ENCODE measurements at regions not wholly inside any gene's neighbourhood (a gene's known extent, or its start where the extent isn't known, plus 50 kb on each side); places are given as distances from the start of the nearest gene placed in this dataset.

DNA sequence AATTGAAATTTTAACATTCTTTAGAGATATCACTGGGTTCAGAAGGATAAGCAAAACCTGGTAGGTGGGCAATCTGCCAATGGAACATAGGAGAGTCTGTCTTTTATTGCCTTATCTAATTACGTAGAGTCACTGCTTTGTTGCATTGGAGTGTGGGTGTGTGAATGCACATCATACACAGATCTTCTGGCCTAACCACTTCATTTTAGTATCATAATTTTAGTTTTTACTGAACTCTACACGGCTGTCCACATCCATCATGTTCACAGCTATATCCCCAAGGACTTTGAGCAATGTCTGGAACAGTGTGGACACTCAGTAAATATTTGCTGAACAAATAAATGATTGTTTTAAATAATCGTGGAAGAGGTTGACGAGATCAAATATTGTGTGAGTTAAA, 104.6 kb upstream of the AKIRIN2 start:
- POLR2A ChIA-PET: no interaction called here
- ATAC-seq: no peak
- H3K9me3 Mint-ChIP-seq: no peaks in the 10 kb centered on the region

DNA sequence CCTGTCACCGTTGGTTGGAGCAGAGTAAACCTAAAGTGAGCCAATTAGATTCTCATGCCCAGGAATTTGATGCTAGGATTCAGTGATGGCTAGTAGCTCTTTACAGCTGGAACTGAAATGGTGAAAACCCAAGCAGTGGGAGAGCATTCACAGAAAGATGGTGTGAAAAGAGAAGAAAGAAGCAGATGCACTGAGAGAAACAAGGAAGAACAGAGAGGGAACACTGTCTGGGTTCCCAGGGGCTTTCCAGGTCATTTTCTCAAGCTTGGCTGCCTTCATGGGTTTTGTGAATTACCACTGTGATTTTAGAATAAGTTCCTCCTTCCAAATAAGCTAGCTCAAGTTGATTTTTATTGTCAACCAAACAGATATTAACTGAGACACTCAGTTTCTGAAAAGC, 104.1 kb upstream of the AKIRIN2 start:
- H3K4me1 Mint-ChIP-seq: peaks cover 0 to 20% (median 0%) of the 10 kb centered on the region in 4 donors
- no peak overlapping the region for H3K4me3 Mint-ChIP-seq
- no peak for DNase-seq
- no peaks in the 10 kb centered on the region for H3K36me3 Mint-ChIP-seq
- no peak overlapping the region for H3K27ac Mint-ChIP-seq
- H3K9me3 Mint-ChIP-seq: no peaks in the 10 kb centered on the region
- POLR2A ChIA-PET: no interaction called here
- H3K27me3 Mint-ChIP-seq: peaks cover 0 to 13% (median 0%) of the 10 kb centered on the region in 5 donors
- no peak for ATAC-seq

More for the DNA sequence above, 104.6 kb upstream of the AKIRIN2 start:
- peaks cover 0 to 20% (median 0%) of the 10 kb centered on the region in 4 donors for H3K4me1 Mint-ChIP-seq
- no peak for DNase-seq
- no peak overlapping the region for H3K4me3 Mint-ChIP-seq
- H3K27me3 Mint-ChIP-seq: peaks cover 1 to 13% (median 3%) of the 10 kb centered on the region in 5 donors
- H3K36me3 Mint-ChIP-seq: no peaks in the 10 kb centered on the region
- no peak overlapping the region for H3K27ac Mint-ChIP-seq

DNA sequence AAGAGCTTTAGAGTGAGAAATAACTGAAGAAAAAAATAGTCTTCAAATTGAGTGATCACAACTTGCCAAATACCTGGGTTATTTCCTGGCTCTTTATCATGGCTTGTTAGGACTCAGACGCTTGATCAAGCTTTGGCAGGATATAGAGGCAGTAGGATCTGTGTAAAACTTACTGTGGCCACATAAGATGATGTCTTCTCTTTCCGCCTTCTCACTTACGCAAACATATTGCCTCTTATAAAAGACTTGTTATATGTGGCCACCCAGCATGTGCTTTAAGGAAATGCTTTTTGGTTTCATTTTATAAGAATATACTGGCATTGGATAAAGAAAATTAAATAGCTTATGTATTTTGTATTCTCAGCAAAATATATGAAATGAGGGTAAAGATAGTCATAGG, 101.8 kb upstream of the AKIRIN2 start:
- ATAC-seq (no peak), DNase-seq (no peak)
- no peaks in the 10 kb centered on the region for H3K9me3 Mint-ChIP-seq
- POLR2A ChIA-PET: no interaction called here
- no peaks in the 10 kb centered on the region for H3K36me3 Mint-ChIP-seq
- peaks cover 0 to 16% (median 3%) of the 10 kb centered on the region in 5 donors for H3K27me3 Mint-ChIP-seq
- H3K4me1 Mint-ChIP-seq: peaks cover 0 to 27% (median 1%) of the 10 kb centered on the region in 4 donors
- no peak overlapping the region for H3K4me3 Mint-ChIP-seq
- H3K27ac Mint-ChIP-seq: no peak overlapping the region

DNA sequence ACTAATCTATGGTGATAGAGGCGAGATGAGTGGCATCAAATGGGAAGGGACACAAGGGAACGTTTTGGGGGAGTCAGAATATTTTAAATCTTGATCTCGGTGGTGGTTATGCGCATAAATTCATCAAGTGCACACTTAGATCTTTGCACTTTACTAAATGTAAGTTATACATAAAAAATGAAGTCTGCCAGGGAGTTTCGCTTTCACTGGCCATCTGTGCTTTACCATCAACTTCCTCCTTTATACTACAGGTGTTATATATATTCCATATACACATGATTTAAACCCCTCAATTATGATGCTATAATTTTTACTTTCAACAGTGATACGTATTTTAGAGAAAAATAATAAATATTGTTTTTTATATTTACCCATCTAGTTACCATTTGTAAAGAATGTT, 97.6 kb upstream of the AKIRIN2 start:
- ATAC-seq: no peak
- no peak for DNase-seq
- no peaks in the 10 kb centered on the region for H3K9me3 Mint-ChIP-seq
- H3K27ac Mint-ChIP-seq: peak overlapping the region in 1 of 10 donors; percentile 46
- POLR2A ChIA-PET: no interaction called here
- peaks cover 2 to 9% (median 6%) of the 10 kb centered on the region in 5 donors for H3K27me3 Mint-ChIP-seq
- no peaks in the 10 kb centered on the region for H3K36me3 Mint-ChIP-seq
- peaks cover 0 to 25% (median 2%) of the 10 kb centered on the region in 4 donors for H3K4me1 Mint-ChIP-seq
- H3K4me3 Mint-ChIP-seq: peak overlapping the region in 1 of 10 donors; percentile 48

DNA sequence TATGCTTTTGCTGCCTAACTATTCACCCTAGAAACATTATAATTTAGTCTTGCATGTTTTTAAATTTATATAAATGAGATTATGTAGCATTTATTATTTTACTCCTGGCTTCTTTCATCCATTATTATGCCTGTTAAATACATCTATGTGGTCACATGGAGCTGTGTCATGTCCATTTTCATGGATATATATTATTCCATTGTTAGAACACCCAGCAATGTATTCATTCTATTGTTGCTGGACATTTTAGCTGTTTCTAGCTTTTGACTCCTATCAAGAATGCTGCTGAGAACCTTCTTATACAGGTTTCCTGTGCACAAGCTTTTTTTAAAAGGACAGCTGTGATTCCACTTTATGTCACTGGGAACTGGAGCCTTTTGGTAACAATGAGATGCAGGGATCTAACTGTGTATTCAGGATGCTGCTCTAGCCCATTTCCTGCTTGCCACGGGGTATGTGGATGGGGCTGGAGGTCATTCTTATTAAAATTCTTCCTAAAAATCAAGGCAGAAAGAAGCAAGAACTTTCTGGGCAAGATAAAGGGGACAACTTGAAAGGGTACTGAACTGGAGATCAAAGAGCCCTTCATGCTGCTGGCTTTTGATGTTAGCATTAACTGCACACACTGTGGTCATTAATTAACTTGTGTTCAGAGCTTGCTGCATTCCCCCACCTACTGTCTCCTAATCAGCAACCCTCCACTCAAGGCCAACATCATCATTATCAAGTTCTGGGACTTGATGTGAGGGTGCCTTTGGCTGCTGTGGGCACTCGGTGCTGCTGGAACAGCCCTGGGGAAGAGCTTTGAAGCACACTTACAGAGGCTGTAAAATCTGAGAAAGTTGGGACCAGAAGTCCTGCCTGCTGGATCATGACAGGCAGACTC, 96.6 kb upstream of the AKIRIN2 start:
- Mint-ChIP-seq H3K27me3 (peaks cover 2 to 9% (median 4%) of the 10 kb centered on the region in 5 donors), H3K27ac (no peak overlapping the region), H3K36me3 (peaks cover 0 to 2% (median 0%) of the 10 kb centered on the region in 3 donors), H3K4me1 (peaks cover 0 to 25% (median 2%) of the 10 kb centered on the region in 4 donors), H3K4me3 (no peak overlapping the region), H3K9me3 (no peaks in the 10 kb centered on the region)
- POLR2A ChIA-PET: no interaction called here
- ATAC-seq: no peak
- DNase-seq: no peak

DNA sequence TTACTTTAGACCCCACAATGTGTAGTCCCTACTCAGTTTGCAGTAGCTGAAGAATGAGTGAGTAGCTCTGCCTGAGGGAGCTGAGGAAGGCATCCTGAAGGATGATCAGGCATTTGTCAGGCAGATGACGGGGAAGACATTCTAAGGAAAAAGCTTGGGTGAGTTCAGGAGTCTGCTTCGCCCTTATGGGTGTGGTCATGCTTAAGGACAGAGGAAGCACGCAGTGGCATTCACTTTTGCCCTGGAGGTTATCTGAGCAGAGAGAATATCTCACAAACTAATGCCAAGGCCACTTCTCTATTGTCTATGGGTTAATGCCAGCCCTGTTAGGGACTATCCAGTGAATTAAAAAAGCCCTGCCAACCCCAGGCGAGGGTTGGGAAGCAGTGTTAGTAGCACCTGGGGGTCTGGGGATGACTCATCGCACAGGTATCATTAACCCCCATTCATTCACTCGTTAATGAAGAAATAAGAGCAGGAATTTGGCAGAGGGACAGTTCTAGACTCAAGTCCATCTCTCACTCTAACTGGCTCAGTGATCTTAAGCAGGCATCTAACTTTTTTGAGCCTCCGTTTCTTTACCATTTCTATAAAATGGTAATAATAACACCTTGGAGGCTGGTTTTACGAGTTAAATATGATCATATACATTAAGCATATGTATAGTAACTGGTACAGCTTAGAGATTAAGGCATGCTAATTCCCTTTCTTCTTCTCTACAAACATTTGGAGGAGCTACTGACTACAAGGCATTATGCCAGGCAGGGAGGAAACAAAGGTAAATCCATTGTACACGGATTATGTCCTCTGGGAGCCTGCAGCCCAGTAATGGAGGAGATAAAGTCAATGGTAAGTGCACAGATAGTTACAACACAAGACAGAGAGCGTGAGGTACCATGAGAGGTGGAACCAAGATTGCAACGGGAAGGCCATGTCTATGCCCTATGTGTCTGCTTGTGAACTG, 93.2 kb upstream of the AKIRIN2 start:
- peak overlapping the region in 1 of 10 donors; percentile 19 for H3K27ac Mint-ChIP-seq
- H3K4me3 Mint-ChIP-seq: no peak overlapping the region
- no peaks in the 10 kb centered on the region for H3K9me3 Mint-ChIP-seq
- POLR2A ChIA-PET: no interaction called here
- peaks cover 0 to 24% (median 2%) of the 10 kb centered on the region in 4 donors for H3K4me1 Mint-ChIP-seq
- ATAC-seq (no peak), DNase-seq (no peak)
- peaks cover 2 to 9% (median 4%) of the 10 kb centered on the region in 5 donors for H3K27me3 Mint-ChIP-seq
- peaks cover 0 to 2% (median 0%) of the 10 kb centered on the region in 3 donors for H3K36me3 Mint-ChIP-seq

DNA sequence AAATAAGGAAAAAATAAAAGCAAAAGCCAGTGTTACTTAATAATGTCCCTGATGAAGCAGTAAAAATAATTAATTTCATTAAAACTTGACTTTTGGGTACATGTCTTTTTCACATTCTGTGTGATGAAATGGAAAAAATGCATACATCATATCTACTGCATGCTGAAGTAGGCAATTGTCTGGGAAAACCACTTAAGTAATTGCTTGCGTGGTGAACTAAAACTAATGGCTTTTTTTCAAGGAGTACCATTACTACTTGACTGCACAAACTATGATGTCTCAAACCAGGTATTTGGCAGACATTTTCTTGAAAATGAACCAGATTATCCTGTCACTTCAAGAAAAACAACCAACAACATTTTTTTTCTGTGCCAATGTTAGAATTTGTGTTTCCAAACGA, 91.3 kb upstream of the AKIRIN2 start:
- DNase-seq: no peak
- Mint-ChIP-seq H3K36me3 (peaks cover 0 to 2% (median 0%) of the 10 kb centered on the region in 3 donors), H3K27ac (no peak overlapping the region), H3K4me1 (peaks cover 0 to 18% (median 0%) of the 10 kb centered on the region in 4 donors), H3K4me3 (no peak overlapping the region), H3K27me3 (peaks cover 0 to 9% (median 4%) of the 10 kb centered on the region in 5 donors), H3K9me3 (no peaks in the 10 kb centered on the region)
- POLR2A ChIA-PET: no interaction called here
- ATAC-seq: no peak

DNA sequence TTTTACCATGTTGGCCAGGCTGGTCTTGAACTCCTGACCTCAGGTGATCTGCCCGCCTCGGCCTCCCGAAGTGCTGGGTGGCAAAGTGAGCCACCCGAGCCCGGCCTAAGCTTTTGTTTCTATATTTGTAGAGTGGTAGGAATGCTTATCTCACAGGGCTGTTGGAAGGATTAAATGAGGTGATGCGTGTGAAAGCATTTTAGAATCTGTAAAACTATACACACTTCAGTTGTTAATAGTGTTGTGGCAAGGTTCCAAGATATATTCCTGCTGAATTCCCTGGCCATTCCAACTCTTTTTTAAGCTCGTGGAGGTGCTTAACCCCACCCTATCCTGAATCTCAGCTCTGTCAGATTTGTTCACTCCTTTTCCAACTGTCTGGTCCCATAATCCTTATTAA, 89.9 kb upstream of the AKIRIN2 start:
- ATAC-seq: no peak
- Mint-ChIP-seq H3K4me1 (peaks cover 0 to 16% (median 0%) of the 10 kb centered on the region in 4 donors), H3K27me3 (peaks cover 0 to 9% (median 3%) of the 10 kb centered on the region in 5 donors), H3K36me3 (peaks cover 0 to 2% (median 0%) of the 10 kb centered on the region in 3 donors), H3K9me3 (no peaks in the 10 kb centered on the region), H3K27ac (no peak overlapping the region), H3K4me3 (no peak overlapping the region)
- POLR2A ChIA-PET: no interaction called here
- no peak for DNase-seq

DNA sequence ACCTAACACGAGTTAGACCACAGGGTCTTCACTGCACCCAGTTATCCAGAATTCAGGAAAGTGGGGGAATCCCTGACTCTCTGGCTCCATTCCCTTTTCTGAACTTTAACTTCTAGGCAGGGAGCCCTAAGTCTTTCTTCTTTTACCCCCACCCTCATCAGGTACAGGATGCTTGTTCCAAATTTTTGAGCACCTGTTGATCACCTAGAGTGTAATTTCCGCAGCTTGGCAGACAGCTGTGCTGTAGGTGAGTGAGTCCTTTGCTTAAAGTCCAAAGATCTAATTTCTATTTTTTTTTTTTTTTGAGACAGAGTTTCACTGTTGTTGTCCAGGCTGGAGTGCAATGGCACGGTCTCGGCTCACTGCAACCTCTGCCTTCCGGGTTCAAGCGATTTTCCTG, 89.5 kb upstream of the AKIRIN2 start:
- no peak overlapping the region for H3K4me3 Mint-ChIP-seq
- H3K36me3 Mint-ChIP-seq: peaks cover 0 to 2% (median 0%) of the 10 kb centered on the region in 3 donors
- H3K27me3 Mint-ChIP-seq: peaks cover 1 to 9% (median 2%) of the 10 kb centered on the region in 5 donors
- no peak overlapping the region for H3K27ac Mint-ChIP-seq
- DNase-seq (no peak), ATAC-seq (no peak)
- POLR2A ChIA-PET: no interaction called here
- H3K9me3 Mint-ChIP-seq: no peaks in the 10 kb centered on the region
- H3K4me1 Mint-ChIP-seq: peaks cover 0 to 12% (median 0%) of the 10 kb centered on the region in 4 donors

DNA sequence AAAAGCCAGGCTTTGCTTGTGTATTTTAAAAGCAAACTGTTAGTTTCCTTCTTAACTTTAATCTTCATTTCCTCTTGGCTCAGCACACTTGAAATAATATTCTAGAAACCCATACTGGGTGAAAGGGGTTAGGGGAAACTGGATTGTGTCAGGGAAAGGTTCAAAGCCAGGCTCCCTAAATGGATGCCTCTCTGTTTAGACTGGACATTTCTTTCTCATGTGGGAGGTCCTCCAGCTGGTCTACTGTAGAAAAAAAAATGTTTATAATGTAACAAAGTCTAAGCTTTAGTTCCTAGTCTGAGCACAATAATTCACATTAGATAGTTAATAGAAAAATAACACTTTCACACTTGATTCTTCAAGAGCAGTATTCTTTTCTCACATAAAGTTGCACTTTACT, 89.0 kb upstream of the AKIRIN2 start:
- H3K27me3 Mint-ChIP-seq: peaks cover 2 to 9% (median 2%) of the 10 kb centered on the region in 5 donors
- H3K9me3 Mint-ChIP-seq: no peaks in the 10 kb centered on the region
- POLR2A ChIA-PET: no interaction called here
- H3K4me3 Mint-ChIP-seq: no peak overlapping the region
- H3K4me1 Mint-ChIP-seq: peaks cover 0 to 10% (median 0%) of the 10 kb centered on the region in 4 donors
- ATAC-seq (no peak), DNase-seq (no peak)
- H3K27ac Mint-ChIP-seq: no peak overlapping the region
- H3K36me3 Mint-ChIP-seq: peaks cover 0 to 2% (median 0%) of the 10 kb centered on the region in 3 donors

DNA sequence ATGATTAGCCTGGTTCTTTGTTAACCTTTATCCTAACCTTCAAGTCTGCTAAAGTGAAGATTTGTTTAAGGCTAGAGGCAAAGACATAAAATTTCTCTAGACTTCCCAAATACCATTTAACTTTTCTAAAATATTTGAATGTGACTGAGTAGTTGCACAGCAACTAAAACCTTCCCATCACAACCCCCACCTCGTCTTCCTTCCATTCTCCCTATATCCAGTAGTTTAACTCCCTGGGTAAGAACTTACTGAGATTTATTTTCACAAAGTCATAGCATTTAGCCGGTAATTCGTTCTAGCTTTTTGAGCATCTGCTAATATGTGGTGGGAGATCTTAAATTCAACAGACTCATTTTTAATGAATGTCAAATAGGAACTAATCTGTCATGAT, 87.9 kb upstream of the AKIRIN2 start:
- Mint-ChIP-seq H3K4me3 (no peak overlapping the region), H3K9me3 (no peaks in the 10 kb centered on the region), H3K36me3 (peaks cover 0 to 2% (median 0%) of the 10 kb centered on the region in 3 donors), H3K27me3 (peaks cover 0 to 3% (median 2%) of the 10 kb centered on the region in 5 donors), H3K4me1 (peaks cover 0 to 4% (median 0%) of the 10 kb centered on the region in 4 donors), H3K27ac (no peak overlapping the region)
- DNase-seq (no peak), ATAC-seq (no peak)
- POLR2A ChIA-PET: no interaction called here

DNA sequence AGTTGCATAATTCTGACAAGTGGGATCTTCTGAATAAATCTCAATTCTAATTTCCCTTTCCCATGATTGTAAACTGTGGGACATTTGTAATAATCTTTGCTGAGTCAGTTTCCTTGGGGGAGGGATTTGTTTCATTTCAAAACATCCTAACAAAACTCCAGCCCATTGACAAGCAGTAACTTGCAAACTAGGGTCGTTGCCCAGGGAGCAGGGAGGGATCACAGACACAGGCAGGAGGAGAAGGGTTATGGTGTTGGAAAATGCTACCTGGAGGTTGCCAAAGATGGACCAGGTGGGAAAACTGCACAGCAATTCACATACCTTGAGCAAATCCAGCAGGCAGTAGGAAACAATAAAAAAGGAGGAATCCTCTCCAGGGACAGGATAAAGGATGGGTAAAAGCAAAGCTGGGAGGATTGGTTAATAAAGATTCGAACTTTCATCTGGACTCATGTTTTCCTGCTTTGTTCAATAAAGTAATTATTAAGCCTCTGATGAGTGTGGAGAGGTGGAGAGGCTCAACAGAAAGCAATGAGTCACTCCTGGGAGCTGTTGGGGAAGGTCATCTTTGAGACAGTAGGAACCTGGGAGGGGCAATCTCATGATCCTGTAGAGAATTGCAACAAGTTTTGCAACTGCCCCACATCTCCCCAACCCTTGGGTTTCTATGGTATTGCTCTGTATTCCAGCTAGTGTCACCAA, 87.3 kb upstream of the AKIRIN2 start:
- no peak overlapping the region for H3K27ac Mint-ChIP-seq
- peaks cover 0 to 2% (median 0%) of the 10 kb centered on the region in 4 donors for H3K4me1 Mint-ChIP-seq
- H3K27me3 Mint-ChIP-seq: peaks cover 0 to 3% (median 2%) of the 10 kb centered on the region in 5 donors
- H3K36me3 Mint-ChIP-seq: peaks cover 0 to 2% (median 0%) of the 10 kb centered on the region in 3 donors
- POLR2A ChIA-PET: no interaction called here
- no peak for DNase-seq
- H3K4me3 Mint-ChIP-seq: no peak overlapping the region
- ATAC-seq: no peak
- H3K9me3 Mint-ChIP-seq: no peaks in the 10 kb centered on the region

All from naive thymus-derived CD8-positive, alpha-beta T cell (primary cell).